Stimulated activated memory B cell treated with anti-CD40 and anti-IgM and Interleukin-4, amounts not matched to agents 10 μg/mL and 1 μg/mL and 100 μg/mL, for 72 hours (primary cell): ENCODE measurements at regions not wholly inside any gene's neighbourhood (a gene's known extent, or its start where the extent isn't known, plus 50 kb on each side); places are given as distances from the start of the nearest gene placed in this dataset.
"Not testable (repeated sequence)": the region's sequence is repeated elsewhere in the genome, so short reads cannot be mapped to it uniquely, and the experiment has no call there.

Experiments
- ATAC-seq: fragments of 150-1000 bp; cut with Tn5 transposase; 2 replicates; pipeline ENCODE4 v1.10.0; 2021
- H3K27ac Mint-ChIP-seq: one replicate; pipeline ENCODE4 v1.8.0; 2022; ENCODE audit warnings: mild to moderate bottlenecking, mixed read lengths
- H3K27me3 Mint-ChIP-seq: one replicate; pipeline ENCODE4 v1.8.0; 2022; ENCODE audit warnings: mixed read lengths
- H3K36me3 Mint-ChIP-seq: one replicate; pipeline ENCODE4 v1.8.0; 2022; ENCODE audit warnings: mixed read lengths
- H3K4me1 Mint-ChIP-seq: one replicate; pipeline ENCODE4 v1.8.0; 2022; ENCODE audit warnings: mixed read lengths
- H3K4me3 Mint-ChIP-seq: one replicate; pipeline ENCODE4 v1.8.0; 2022; ENCODE audit warnings: mild to moderate bottlenecking, moderate library complexity, mixed read lengths
- H3K9me3 Mint-ChIP-seq: one replicate; pipeline ENCODE4 v1.8.0; 2022; ENCODE audit warnings: mixed read lengths

DNA sequence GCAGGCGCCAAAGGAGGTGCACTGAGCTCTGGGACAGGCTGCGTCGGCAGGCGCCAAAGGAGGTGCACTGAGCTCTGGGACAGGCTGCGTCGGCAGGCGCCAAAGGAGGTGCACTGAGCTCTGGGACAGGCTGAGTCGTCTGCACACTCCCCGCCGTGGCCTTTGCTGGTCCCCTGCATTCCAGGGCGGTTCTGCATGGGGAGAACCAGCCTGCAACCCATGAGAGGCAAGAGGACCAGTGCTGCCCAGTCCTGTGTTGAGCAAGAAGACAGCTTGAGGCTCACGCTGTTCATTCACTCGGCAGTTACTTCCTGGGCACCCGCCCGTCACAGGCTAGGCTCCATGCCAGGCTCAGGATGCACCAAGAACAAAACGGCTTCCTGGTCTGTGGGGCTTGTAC, 150.6 kb upstream of the SALL3 start:
- not testable (repeated sequence) for ATAC-seq, H3K4me1 Mint-ChIP-seq, H3K36me3 Mint-ChIP-seq, H3K9me3 Mint-ChIP-seq, H3K4me3 Mint-ChIP-seq, H3K27ac Mint-ChIP-seq
- peaks cover 23% of the 10 kb centered on the region for H3K27me3 Mint-ChIP-seq

DNA sequence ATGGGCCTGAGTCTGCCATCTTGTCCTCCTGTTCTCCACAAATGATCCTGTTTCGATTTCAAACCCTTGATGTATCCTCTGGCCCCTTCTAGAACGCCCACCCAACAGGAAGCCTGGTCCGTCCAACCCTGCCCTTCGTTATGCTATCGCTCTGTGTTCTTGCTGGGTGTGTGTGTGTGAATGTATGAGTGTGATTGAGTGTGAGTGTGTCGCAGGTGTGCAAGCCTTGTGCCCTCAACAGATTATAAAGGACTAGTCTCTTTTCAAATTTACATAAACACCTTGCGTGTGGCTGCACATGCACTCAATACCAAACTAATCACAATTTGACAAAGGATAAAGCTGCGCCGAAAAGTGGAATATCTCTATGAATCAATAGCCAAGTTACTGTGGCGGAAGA, 149.5 kb upstream of the SALL3 start:
- Mint-ChIP-seq H3K9me3 (no peaks in the 10 kb centered on the region), H3K27ac (no peak overlapping the region), H3K4me3 (no peak overlapping the region), H3K27me3 (peaks cover 23% of the 10 kb centered on the region), H3K4me1 (no peaks in the 10 kb centered on the region), H3K36me3 (no peaks in the 10 kb centered on the region)
- no peak for ATAC-seq

DNA sequence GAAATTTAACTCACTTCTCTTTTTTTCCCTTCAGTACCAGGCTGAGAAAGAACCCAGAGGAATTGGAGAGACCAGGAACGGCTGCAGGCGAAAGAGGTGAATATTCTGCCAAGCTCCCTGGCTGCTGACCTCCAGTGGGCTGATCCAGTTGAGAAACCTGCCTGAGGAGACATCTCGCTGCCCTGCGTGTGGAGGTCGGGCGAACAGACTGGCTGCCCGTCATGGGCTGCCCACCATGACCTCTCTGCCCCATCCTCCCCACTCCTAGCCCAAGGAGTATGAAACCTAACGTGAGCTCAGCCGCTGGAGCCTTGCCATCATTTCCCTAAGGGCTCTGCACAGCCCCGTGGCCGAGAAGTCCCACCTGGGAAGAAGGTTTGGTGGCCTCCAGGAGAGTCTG, 148.8 kb upstream of the SALL3 start:
- no peaks in the 10 kb centered on the region for H3K4me1 Mint-ChIP-seq
- H3K27ac Mint-ChIP-seq = no peak overlapping the region
- H3K4me3 Mint-ChIP-seq = no peak overlapping the region
- H3K9me3 Mint-ChIP-seq = no peaks in the 10 kb centered on the region
- peaks cover 23% of the 10 kb centered on the region for H3K27me3 Mint-ChIP-seq
- ATAC-seq = no peak
- no peaks in the 10 kb centered on the region for H3K36me3 Mint-ChIP-seq

DNA sequence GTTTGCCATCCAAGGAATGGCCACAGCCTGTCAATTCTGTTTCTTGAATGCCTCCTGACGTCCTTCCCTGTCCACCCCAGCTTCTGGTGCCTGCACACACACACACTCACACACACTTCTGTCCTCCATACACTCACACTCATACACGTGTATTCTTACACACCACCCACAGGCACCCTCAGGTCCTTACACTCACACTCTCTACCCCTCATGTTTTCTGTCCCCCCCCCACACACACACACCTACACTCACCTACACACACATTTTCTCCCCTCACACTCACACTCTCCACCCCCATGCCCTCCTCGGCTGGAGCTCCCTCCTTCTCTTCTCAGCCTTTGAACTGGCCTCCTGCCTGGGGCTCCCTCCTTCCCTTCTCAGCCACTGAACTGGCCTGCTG, 148.0 kb upstream of the SALL3 start:
- H3K4me1 Mint-ChIP-seq = no peaks in the 10 kb centered on the region
- H3K27ac Mint-ChIP-seq = no peak overlapping the region
- no peaks in the 10 kb centered on the region for H3K9me3 Mint-ChIP-seq
- no peak for ATAC-seq
- H3K4me3 Mint-ChIP-seq = no peak overlapping the region
- H3K36me3 Mint-ChIP-seq = no peaks in the 10 kb centered on the region
- H3K27me3 Mint-ChIP-seq = peaks cover 23% of the 10 kb centered on the region

DNA sequence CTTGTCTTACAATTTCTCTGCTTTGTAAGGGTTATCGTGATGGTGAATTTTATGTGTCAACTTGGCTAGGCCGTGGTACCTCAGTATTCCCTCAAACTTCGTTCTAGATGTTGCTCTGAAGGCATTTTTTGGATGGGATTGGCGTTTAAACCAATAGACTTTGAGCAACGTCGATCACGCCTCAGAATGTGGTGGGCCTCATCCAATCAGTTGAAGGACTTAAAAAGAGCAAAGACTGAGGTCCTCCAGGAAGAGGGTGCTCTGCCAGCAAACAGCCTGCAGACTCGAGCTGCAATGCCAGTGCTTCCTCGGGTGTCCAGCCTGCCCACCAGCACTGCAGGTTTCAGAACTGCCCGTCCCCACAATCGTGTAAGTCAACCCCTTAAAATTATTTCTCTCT, 145.8 kb upstream of the SALL3 start:
- Mint-ChIP-seq H3K36me3 (no peaks in the 10 kb centered on the region), H3K9me3 (peaks cover 3% of the 10 kb centered on the region), H3K4me1 (no peaks in the 10 kb centered on the region), H3K27me3 (peaks cover 23% of the 10 kb centered on the region), H3K27ac (no peak overlapping the region), H3K4me3 (no peak overlapping the region)
- ATAC-seq = no peak

DNA sequence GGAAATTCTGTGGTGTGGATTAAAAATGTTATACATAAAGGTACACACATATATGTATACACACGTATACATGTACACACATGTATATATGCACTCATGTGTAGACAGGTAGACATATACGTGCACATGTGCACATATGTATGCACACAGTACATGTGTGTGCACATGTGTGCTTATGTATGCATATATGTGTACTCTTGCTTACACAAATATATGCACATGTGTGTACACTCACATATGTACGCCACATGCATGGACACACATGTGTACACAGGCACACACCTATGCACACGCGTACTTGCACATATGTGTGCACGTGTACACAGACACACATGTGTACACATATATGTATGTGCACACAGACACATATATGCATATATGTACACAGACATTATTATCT, 142.8 kb upstream of the SALL3 start:
- H3K9me3 Mint-ChIP-seq = peaks cover 22% of the 10 kb centered on the region
- H3K36me3 Mint-ChIP-seq = no peaks in the 10 kb centered on the region
- H3K4me1 Mint-ChIP-seq = no peaks in the 10 kb centered on the region
- peaks cover 12% of the 10 kb centered on the region for H3K27me3 Mint-ChIP-seq
- H3K27ac Mint-ChIP-seq = no peak overlapping the region
- no peak overlapping the region for H3K4me3 Mint-ChIP-seq
- ATAC-seq = no peak

DNA sequence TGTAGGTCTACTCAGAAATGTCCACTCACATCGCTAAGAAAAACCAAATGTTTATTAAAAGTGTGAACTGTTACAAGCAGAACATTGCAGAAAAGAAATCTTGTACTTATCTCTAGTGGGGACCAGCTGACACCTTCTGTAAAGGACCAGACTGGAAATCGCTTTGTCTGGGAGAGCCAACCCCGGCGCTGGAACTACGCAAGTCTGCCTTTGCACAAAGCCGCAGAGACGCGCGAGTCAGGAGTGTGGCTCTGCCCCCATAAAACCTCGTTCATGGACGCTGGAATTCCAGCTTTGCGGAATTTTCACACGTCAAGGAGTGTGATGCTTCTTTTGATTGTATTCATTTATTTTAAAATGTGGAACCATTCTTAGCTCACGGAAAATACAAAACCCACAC, 141.9 kb upstream of the SALL3 start:
- Mint-ChIP-seq H3K4me1 (no peaks in the 10 kb centered on the region), H3K4me3 (no peak overlapping the region), H3K27ac (no peak overlapping the region), H3K9me3 (peaks cover 22% of the 10 kb centered on the region), H3K36me3 (no peaks in the 10 kb centered on the region), H3K27me3 (peaks cover 7% of the 10 kb centered on the region)
- ATAC-seq = no peak

DNA sequence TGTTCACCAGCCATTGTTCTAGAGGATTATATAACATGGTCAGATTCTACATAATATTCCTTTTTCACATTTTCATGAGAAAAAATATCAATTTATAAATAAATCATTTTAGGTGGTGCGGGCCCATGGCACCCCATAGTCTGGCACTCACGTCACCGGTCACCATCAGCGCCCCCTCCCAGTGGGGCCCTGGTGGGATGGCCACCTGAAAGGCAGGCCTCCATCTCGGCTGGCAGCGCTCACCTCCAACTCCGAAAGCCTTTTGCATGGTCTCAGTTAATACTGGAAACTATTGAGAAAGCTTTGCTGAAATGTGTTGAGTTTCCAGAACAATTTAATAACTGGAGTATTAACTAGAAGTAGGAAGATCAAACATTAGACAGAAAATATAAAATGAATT, 141.4 kb upstream of the SALL3 start:
- no peaks in the 10 kb centered on the region for H3K36me3 Mint-ChIP-seq
- H3K27ac Mint-ChIP-seq = no peak overlapping the region
- no peak for ATAC-seq
- peaks cover 22% of the 10 kb centered on the region for H3K9me3 Mint-ChIP-seq
- no peak overlapping the region for H3K4me3 Mint-ChIP-seq
- H3K4me1 Mint-ChIP-seq = no peaks in the 10 kb centered on the region
- peaks cover 3% of the 10 kb centered on the region for H3K27me3 Mint-ChIP-seq

DNA sequence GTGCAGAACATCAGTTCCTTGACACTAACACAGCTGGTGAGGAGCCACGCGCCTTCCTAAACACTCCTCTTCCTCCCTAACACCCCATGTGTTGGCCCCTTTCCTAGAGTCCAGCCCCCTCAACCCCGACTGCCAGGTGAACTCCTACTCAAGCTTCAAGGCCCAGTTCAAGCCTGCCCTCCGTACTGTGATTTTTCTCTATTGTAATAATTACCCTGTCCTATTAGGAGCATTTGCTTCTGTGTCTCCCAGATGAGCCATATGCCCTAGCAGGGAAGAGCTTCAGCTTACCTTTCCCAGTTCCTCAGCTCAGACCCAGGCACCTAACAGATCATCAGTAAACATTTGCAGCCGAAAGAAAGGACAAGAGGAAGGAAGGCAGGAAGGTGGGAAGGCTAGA, 130.6 kb upstream of the SALL3 start:
- no peak overlapping the region for H3K27ac Mint-ChIP-seq
- no peak overlapping the region for H3K4me3 Mint-ChIP-seq
- no peaks in the 10 kb centered on the region for H3K4me1 Mint-ChIP-seq
- H3K9me3 Mint-ChIP-seq = peaks cover 20% of the 10 kb centered on the region
- peaks cover 7% of the 10 kb centered on the region for H3K36me3 Mint-ChIP-seq
- ATAC-seq = no peak
- H3K27me3 Mint-ChIP-seq = peaks cover 37% of the 10 kb centered on the region

DNA sequence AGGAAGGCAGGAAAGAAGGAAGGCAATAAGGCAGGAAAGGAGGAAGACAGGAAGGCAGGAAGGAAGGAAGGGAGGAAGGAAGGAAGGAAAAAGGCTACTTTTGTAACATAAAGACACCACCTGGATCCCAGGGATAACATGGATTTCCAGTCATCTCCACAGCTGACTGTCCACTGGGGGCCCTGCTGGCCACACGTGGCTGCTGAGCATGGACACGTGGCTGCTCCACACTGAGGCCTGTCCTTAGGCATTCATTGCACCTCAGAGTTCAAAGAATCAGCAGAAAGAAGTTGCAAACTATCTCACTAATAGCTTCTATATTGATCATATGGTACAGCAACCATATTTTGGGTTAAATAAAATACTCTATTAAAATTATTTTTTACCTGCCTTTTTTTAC, 130.2 kb upstream of the SALL3 start:
- Mint-ChIP-seq H3K36me3 (peaks cover 6% of the 10 kb centered on the region), H3K4me3 (no peak overlapping the region), H3K27me3 (peaks cover 33% of the 10 kb centered on the region), H3K27ac (no peak overlapping the region), H3K4me1 (no peaks in the 10 kb centered on the region), H3K9me3 (peaks cover 20% of the 10 kb centered on the region)
- ATAC-seq = no peak

DNA sequence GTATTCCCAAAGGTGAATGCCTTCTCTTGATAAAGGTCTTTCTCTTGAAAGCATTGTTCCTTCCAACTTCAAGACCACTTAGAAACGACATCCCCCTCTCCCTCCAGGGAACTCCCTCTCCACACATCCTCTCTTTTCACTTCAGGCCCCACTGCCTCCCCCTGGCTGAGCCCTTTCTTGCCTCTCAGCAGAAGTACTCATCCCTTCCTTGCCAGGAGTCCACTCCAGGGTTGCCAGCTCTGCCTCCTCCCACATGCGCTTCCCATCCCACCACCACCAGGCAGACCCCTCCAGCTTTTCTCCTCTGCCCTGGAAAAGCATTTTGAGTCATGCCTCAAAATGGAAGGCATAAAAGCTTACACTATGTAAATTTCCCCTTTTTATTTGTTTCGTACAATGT, 126.3 kb upstream of the SALL3 start:
- Mint-ChIP-seq H3K27ac (no peak overlapping the region), H3K27me3 (peaks cover 11% of the 10 kb centered on the region), H3K4me1 (no peaks in the 10 kb centered on the region), H3K4me3 (no peak overlapping the region), H3K36me3 (no peaks in the 10 kb centered on the region), H3K9me3 (peaks cover 14% of the 10 kb centered on the region)
- ATAC-seq = no peak

DNA sequence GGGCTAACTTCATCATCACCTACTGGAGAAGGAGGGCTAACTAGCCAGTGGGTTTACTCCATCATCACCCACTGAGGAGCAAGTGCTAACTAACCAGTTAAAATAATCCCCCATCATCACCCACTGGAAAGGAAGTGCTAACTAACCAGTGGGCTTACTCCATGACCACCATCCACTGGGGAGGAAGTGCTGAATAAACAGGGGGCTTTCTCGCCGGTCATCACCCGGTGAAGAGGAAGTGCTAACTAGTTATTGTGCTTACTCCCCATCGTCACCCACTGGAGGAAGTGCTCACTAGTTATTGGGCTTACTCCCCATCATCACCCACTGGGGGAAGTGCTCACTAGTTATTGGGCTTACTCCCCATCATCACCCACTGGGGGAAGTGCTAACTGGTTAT, 124.4 kb upstream of the SALL3 start:
- Mint-ChIP-seq H3K27me3 (no peaks in the 10 kb centered on the region), H3K36me3 (no peaks in the 10 kb centered on the region), H3K4me3 (no peak overlapping the region), H3K27ac (no peak overlapping the region), H3K4me1 (no peaks in the 10 kb centered on the region), H3K9me3 (peaks cover 8% of the 10 kb centered on the region)
- no peak for ATAC-seq

DNA sequence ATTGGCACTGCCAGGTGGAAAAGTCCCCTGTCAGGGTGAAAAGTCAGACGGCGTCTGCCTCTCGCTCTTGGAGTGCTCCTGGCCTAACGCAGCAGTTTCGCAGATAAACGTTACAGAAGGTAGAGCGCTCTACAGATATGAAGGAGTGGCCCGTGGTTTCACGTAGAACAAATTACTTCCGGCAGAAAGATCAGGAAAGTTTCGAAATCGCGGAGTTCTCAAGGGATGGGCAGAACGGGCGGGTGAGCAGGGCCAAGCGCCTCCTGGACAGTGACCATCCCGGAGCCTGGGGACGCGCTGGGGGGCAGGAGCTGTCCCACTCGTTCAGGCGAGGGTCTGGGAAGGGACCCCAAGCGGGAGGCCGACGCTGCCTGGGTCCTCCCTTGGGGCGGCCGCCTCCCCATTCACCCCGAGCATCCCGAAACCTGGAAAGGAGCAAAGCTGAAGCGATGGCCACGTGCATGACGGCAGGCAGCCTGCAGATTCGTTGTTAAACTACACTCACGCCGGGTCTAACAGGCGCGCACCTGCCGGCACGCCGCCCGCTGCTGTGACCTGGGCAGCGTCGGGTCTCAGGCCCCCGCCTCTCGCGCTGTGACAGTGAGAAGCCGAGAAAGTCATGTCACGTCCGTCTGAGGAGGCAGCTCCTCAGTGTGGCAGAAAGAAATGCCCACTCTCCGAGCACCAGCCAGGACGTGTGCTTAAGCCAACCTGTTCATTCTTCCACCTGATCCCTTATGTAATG, 122.9 kb upstream of the SALL3 start:
- Mint-ChIP-seq H3K4me3 (no peak overlapping the region), H3K9me3 (peaks cover 7% of the 10 kb centered on the region), H3K4me1 (no peaks in the 10 kb centered on the region), H3K36me3 (no peaks in the 10 kb centered on the region), H3K27ac (no peak overlapping the region), H3K27me3 (peaks cover 4% of the 10 kb centered on the region)
- no peak for ATAC-seq

DNA sequence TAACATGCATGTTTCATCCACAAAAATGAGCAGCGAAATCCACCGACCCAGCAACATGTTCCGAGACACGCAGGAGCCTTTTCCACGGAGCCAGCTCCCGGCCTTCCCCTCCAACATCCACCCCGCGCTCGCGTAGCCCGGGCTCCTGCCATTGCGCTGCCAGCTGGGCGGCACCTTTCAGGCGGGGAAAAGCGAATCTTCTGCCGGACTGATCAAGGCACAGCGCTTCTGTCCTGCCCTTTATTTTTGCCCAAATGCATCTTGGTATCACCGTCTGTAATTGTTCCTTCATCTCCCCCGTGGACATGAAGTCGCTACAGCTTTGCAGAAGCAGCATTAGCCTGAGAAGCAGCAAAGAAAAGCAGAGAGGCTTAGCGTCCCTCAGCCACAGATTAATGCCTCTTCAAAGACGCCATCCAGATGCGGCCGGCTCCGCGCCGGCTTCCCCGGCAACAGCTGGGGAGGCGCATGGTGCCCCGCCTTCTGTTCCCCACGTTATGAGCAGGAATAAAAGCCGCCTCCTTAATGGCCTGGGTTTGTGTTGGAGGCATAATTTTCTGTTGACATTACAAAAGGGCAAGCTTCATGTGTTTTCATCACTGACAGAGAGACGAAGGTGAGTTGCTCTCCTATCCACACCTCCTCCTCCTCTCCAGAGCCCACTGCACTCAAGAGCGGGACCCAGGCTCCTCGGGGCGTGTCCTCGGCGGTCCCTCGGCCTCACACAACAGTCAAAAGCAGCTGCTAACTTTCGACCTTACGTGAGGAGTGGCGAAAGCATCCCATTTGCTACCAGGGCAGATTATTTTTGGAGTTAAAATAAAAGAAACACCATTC, 122.1 kb upstream of the SALL3 start:
- peaks cover 7% of the 10 kb centered on the region for H3K9me3 Mint-ChIP-seq
- H3K36me3 Mint-ChIP-seq = no peaks in the 10 kb centered on the region
- no peak overlapping the region for H3K27ac Mint-ChIP-seq
- no peak overlapping the region for H3K4me3 Mint-ChIP-seq
- no peaks in the 10 kb centered on the region for H3K4me1 Mint-ChIP-seq
- ATAC-seq = no peak
- H3K27me3 Mint-ChIP-seq = peaks cover 12% of the 10 kb centered on the region

DNA sequence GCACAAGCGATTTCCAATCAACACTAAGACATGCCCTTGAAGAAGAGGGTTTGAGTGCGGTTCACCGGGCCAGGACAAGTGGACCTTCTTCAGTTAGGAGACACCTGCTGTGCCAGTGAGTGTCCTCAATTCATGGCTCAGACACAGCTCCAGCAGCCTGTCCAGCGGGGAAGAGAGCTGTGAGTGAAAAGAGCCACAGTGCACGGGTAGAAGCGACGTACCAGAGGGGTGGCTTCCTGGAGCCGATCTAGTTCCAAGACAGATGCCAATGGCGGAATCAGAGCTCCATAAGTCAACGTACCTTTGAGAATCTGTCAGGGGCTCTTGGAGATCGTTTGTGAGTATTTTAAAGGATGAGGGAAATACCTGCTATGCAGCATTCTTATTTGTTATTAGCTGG, 119.9 kb upstream of the SALL3 start:
- Mint-ChIP-seq H3K36me3 (no peaks in the 10 kb centered on the region), H3K4me1 (no peaks in the 10 kb centered on the region), H3K27me3 (peaks cover 14% of the 10 kb centered on the region), H3K9me3 (peaks cover 2% of the 10 kb centered on the region), H3K27ac (no peak overlapping the region), H3K4me3 (no peak overlapping the region)
- ATAC-seq = no peak

DNA sequence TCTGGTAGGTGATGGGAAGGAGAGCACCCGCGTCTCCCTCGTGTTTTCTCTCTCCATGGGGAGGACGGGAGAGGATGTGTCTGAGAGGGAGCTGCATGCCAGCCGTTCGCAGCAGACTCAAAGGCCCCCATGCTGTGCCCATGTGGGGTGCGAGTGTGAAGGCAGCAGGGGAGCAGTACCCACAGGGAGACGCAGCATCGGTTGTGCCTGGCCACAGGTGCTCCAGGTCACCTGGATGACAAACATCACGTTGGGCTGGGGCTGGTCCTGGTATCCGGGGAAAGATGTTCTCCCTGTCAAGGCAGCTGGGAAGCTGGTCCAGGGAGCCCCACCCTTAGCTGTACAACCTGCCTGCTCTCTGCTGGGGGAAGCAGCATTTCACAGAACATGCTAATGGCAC, 119.5 kb upstream of the SALL3 start:
- Mint-ChIP-seq H3K36me3 (no peaks in the 10 kb centered on the region), H3K27me3 (peaks cover 14% of the 10 kb centered on the region), H3K4me1 (no peaks in the 10 kb centered on the region), H3K9me3 (no peaks in the 10 kb centered on the region), H3K27ac (no peak overlapping the region), H3K4me3 (no peak overlapping the region)
- ATAC-seq = no peak
